H9 (cell line): ENCODE measurements at regions not wholly inside any gene's neighbourhood (a gene's known extent, or its start where the extent isn't known, plus 50 kb on each side); places are given as distances from the start of the nearest gene placed in this dataset.

ENCODE experiments used
- DNase-seq: peaks from one replicate; pipeline ENCODE4 v3.0.0-alpha.2; 2017
- H2AFZ ChIP-seq: one replicate; pipeline ENCODE4 v1.6.1; 2013; ENCODE audit warnings: mild to moderate bottlenecking, low read length, control low read depth, moderate library complexity
- H2AK5ac ChIP-seq: 2 replicates; pipeline ENCODE4 v1.6.1; 2013; ENCODE audit warnings: low read length, control low read depth, mixed read lengths; ENCODE audit not compliant: insufficient read length
- H2BK120ac ChIP-seq: one replicate; pipeline ENCODE4 v1.6.1; 2013; ENCODE audit warnings: low read depth, mild to moderate bottlenecking, low read length, control low read depth, inconsistent platforms; ENCODE audit not compliant: poor library complexity, severe bottlenecking
- H2BK12ac ChIP-seq: 2 replicates; pipeline ENCODE4 v1.6.1; 2013; ENCODE audit warnings: low read length, control low read depth, mixed read lengths, low read depth; ENCODE audit not compliant: insufficient read length
- H2BK15ac ChIP-seq: 2 replicates; pipeline ENCODE4 v1.6.1; 2013; ENCODE audit warnings: low read depth, low read length, control low read depth
- H2BK20ac ChIP-seq: one replicate; pipeline ENCODE4 v1.6.1; 2013; ENCODE audit warnings: low read depth, mild to moderate bottlenecking, low read length, control low read depth, inconsistent platforms; ENCODE audit not compliant: poor library complexity, severe bottlenecking
- H2BK5ac ChIP-seq: 2 replicates; pipeline ENCODE4 v1.6.1; 2013; ENCODE audit warnings: low read length, control low read depth, mixed read lengths; ENCODE audit not compliant: insufficient read length
- H3K14ac ChIP-seq: 2 replicates; pipeline ENCODE4 v1.6.1; 2013; ENCODE audit warnings: low read length, control low read depth; ENCODE audit not compliant: insufficient read depth
- H3K18ac ChIP-seq: 2 replicates; pipeline ENCODE4 v1.6.1; 2013; ENCODE audit warnings: low read depth, mild to moderate bottlenecking, mixed read lengths, low read length, control low read depth; ENCODE audit not compliant: insufficient read length
- H3K23ac ChIP-seq: 2 replicates; pipeline ENCODE4 v1.6.1; 2013; ENCODE audit warnings: low read length, control low read depth, mixed read lengths, low read depth; ENCODE audit not compliant: insufficient read length
- H3K23me2 ChIP-seq: 2 replicates; pipeline ENCODE4 v1.6.1; 2013; ENCODE audit warnings: low read depth, mild to moderate bottlenecking, mixed read lengths, low read length, control low read depth; ENCODE audit not compliant: insufficient read length, poor library complexity, severe bottlenecking
- H3K27ac ChIP-seq: 2 replicates; pipeline ENCODE4 v1.5.1; 2013; ENCODE audit warnings: low read length, control low read depth, mixed read lengths, low read depth; ENCODE audit not compliant: insufficient read length
- H3K27me3 ChIP-seq: 2 replicates; pipeline ENCODE4 v1.6.1; 2013; ENCODE audit warnings: low read length, control low read depth, inconsistent platforms; ENCODE audit not compliant: insufficient read depth
- H3K4ac ChIP-seq: 2 replicates; pipeline ENCODE4 v1.6.1; 2013; ENCODE audit warnings: low read depth, mild to moderate bottlenecking, control low read depth, inconsistent platforms, low read length, moderate library complexity
- H3K4me1 ChIP-seq: 2 replicates; pipeline ENCODE4 v1.6.1; 2013; ENCODE audit warnings: low read length, control low read depth, inconsistent platforms; ENCODE audit not compliant: insufficient read depth
- H3K4me2 ChIP-seq: 2 replicates; pipeline ENCODE4 v1.6.1; 2013; ENCODE audit warnings: low read length, control low read depth, mixed read lengths; ENCODE audit not compliant: insufficient read length, insufficient read depth
- H3K56ac ChIP-seq: 2 replicates; pipeline ENCODE4 v1.6.1; 2013; ENCODE audit warnings: low read depth, mild to moderate bottlenecking, mixed read lengths, low read length, control low read depth; ENCODE audit not compliant: insufficient read length
- H3K79me1 ChIP-seq: 2 replicates; pipeline ENCODE4 v1.6.1; 2013; ENCODE audit warnings: low read depth, mild to moderate bottlenecking, moderate library complexity, low read length, control low read depth, inconsistent platforms; ENCODE audit not compliant: insufficient read depth, poor library complexity, severe bottlenecking
- H3K79me2 ChIP-seq: 2 replicates; pipeline ENCODE4 v1.6.1; 2013; ENCODE audit warnings: low read length, control low read depth, inconsistent platforms; ENCODE audit not compliant: insufficient read depth
- H3K9ac ChIP-seq: 2 replicates; pipeline ENCODE4 v1.6.1; 2013; ENCODE audit warnings: low read length, control low read depth, mixed read lengths; ENCODE audit not compliant: insufficient read length; ENCODE audit errors: extremely low read depth
- H3K9me3 ChIP-seq: one replicate; pipeline ENCODE4 v1.6.1; 2013; ENCODE audit warnings: low read depth, low read length, inconsistent platforms; ENCODE audit not compliant: control insufficient read depth
- H3T11ph ChIP-seq: one replicate; pipeline ENCODE4 v1.6.1; 2013; ENCODE audit warnings: mild to moderate bottlenecking, low read length, control low read depth, inconsistent platforms
- H4K20me1 ChIP-seq: one replicate; pipeline ENCODE4 v1.6.1; 2013; ENCODE audit not compliant: control insufficient read depth, insufficient read length, insufficient read depth
- H4K5ac ChIP-seq: 2 replicates; pipeline ENCODE4 v1.6.1; 2013; ENCODE audit warnings: low read depth, mild to moderate bottlenecking, mixed read lengths, low read length, control low read depth; ENCODE audit not compliant: insufficient read length
- H4K8ac ChIP-seq: replicated peaks from 2 replicates; pipeline ENCODE4 v1.6.1; 2013; ENCODE audit warnings: low read length, control low read depth, mixed read lengths, low read depth; ENCODE audit not compliant: insufficient read length
- H4K91ac ChIP-seq: 2 replicates; pipeline ENCODE4 v1.6.1; 2013; ENCODE audit warnings: low read depth, mild to moderate bottlenecking, moderate library complexity, mixed read lengths, low read length, control low read depth; ENCODE audit not compliant: insufficient read length
- H3K27ac Mint-ChIP-seq, 3 experiments: 2 replicates in 2 of 3; 3 replicates in 1 of 3; pipeline ENCODE4 v1.8.0; 2020 to 2021; ENCODE audit warnings: mixed read lengths in 3 of 3, mild to moderate bottlenecking in 1 of 3, moderate library complexity in 1 of 3
- H3K27me3 Mint-ChIP-seq: 2 replicates; pipeline ENCODE4 v1.8.0; 2021; ENCODE audit warnings: low read depth, mild to moderate bottlenecking, moderate library complexity, mixed read lengths
- H3K36me3 Mint-ChIP-seq, 3 experiments: 2 replicates in 2 of 3; 3 replicates in 1 of 3; pipeline ENCODE4 v1.8.0; 2020 to 2021; ENCODE audit warnings: low read depth in 3 of 3, mixed read lengths in 3 of 3; ENCODE audit not compliant: insufficient read depth in 1 of 3
- H3K4me1 Mint-ChIP-seq, 2 experiments: 2 replicates each; pipeline ENCODE4 v1.8.0; 2020; ENCODE audit warnings: mixed read lengths in 2 of 2
- H3K4me3 Mint-ChIP-seq, 2 experiments: 2 replicates in 1 of 2; 3 replicates in 1 of 2; pipeline ENCODE4 v1.8.0; 2020 to 2021; ENCODE audit warnings: mild to moderate bottlenecking in 2 of 2, mixed read lengths in 2 of 2, moderate library complexity in 1 of 2
- H3K9me3 Mint-ChIP-seq, 2 experiments: 2 replicates in 1 of 2; 3 replicates in 1 of 2; pipeline ENCODE4 v1.8.0; 2020; ENCODE audit warnings: mild to moderate bottlenecking in 2 of 2, mixed read lengths in 2 of 2, moderate library complexity in 1 of 2
- WGBS: extraction: QIAGEN DNeasy Blood & Tissue Kit; methylation state at CpG from one replicate; pipeline ENCODE4 v1.1.7; 2013; ENCODE audit warnings: missing lambda C conversion rate, low lambda C conversion rate, mixed read lengths; ENCODE audit not compliant: insufficient read length; ENCODE audit errors: extremely low coverage; 5-methylcytosine and 5-hydroxymethylcytosine counted together
- TF ChIP-seq, protein P1 (sequence below): fragments of 200-600 bp; sonication (generic); conservative IDR thresholded peaks from 3 replicates; pipeline ENCODE4 v1.8.0; 2021; ENCODE audit warnings: antibody characterized with exemption, mild to moderate bottlenecking

DNA sequence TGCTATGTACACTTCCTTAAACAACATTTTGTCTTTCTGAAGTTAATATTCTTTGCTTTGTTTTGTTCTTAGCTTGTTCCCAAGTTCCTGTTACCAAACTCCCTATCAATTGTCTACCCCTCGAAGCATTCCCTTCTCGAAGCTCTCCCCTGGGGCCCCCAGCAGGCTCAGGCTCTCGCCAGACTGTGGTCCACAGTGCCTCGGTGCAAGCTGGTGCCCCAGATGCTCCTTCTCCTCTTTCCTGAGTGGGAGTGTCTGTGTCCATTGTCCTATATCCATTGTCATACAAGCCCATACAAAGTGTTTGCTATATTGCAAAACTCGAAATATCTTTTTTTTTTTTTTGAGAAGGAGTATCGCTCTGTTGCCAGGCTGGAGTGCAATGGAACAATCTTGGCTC lies 51.7 kb upstream of the RTL6 start:
- H3K79me1 ChIP-seq: no peaks in the 10 kb centered on the region
- DNase-seq: no peak
- no peak overlapping the region for H3K18ac ChIP-seq
- peaks cover 0 to 4% of the 10 kb centered on the region in 2 experiments; a peak in 1 of 5 replicates for H3K9me3 Mint-ChIP-seq
- H3K4me3 Mint-ChIP-seq: no peak overlapping the region; a peak in 1 of 5 replicates
- no peak overlapping the region for H4K91ac ChIP-seq
- no peaks in the 10 kb centered on the region for H4K20me1 ChIP-seq
- TF ChIP-seq, protein P1, sequence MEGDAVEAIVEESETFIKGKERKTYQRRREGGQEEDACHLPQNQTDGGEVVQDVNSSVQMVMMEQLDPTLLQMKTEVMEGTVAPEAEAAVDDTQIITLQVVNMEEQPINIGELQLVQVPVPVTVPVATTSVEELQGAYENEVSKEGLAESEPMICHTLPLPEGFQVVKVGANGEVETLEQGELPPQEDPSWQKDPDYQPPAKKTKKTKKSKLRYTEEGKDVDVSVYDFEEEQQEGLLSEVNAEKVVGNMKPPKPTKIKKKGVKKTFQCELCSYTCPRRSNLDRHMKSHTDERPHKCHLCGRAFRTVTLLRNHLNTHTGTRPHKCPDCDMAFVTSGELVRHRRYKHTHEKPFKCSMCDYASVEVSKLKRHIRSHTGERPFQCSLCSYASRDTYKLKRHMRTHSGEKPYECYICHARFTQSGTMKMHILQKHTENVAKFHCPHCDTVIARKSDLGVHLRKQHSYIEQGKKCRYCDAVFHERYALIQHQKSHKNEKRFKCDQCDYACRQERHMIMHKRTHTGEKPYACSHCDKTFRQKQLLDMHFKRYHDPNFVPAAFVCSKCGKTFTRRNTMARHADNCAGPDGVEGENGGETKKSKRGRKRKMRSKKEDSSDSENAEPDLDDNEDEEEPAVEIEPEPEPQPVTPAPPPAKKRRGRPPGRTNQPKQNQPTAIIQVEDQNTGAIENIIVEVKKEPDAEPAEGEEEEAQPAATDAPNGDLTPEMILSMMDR: no peak
- no peak overlapping the region for H3K27ac ChIP-seq
- H3K4ac ChIP-seq: no peak overlapping the region
- no peak overlapping the region for H3K4me2 ChIP-seq
- no peak overlapping the region for H3T11ph ChIP-seq
- no peak overlapping the region for H4K8ac ChIP-seq
- H3K27me3 ChIP-seq: no peaks in the 10 kb centered on the region
- no CpG with 5 or more reads among the region's 6 CpGs for WGBS
- no peak overlapping the region for H3K9ac ChIP-seq
- H2AK5ac ChIP-seq: no peak overlapping the region
- H2BK20ac ChIP-seq: no peak overlapping the region
- H3K23ac ChIP-seq: no peak overlapping the region
- H3K4me1 Mint-ChIP-seq: peaks cover 32 to 38% of the 10 kb centered on the region in 2 experiments
- H2BK5ac ChIP-seq: no peak overlapping the region
- H3K27me3 Mint-ChIP-seq: peaks cover 45% of the 10 kb centered on the region
- H2BK120ac ChIP-seq: no peak overlapping the region
- H3K14ac ChIP-seq: no peak overlapping the region
- peaks cover 10% of the 10 kb centered on the region; the same call in 1 of the 2 replicates for H3K4me1 ChIP-seq
- no peak overlapping the region for H2BK12ac ChIP-seq
- no peaks in the 10 kb centered on the region for H3K36me3 Mint-ChIP-seq
- H3K56ac ChIP-seq: no peak overlapping the region
- peak overlapping the region in 1 of 3 experiments; percentile 95; a peak in 3 of 7 replicates for H3K27ac Mint-ChIP-seq
- no peak overlapping the region for H4K5ac ChIP-seq
- no peak overlapping the region for H2AFZ ChIP-seq
- no peaks in the 10 kb centered on the region for H3K79me2 ChIP-seq
- H3K23me2 ChIP-seq: no peaks in the 10 kb centered on the region
- H2BK15ac ChIP-seq: no peak overlapping the region
- H3K9me3 ChIP-seq: no peaks in the 10 kb centered on the region
